ENCODE measurements at regions not wholly inside any gene's neighbourhood (a gene's known extent, or its start where the extent isn't known, plus 50 kb on each side); places are given as distances from the start of the nearest gene placed in this dataset.

DNA sequence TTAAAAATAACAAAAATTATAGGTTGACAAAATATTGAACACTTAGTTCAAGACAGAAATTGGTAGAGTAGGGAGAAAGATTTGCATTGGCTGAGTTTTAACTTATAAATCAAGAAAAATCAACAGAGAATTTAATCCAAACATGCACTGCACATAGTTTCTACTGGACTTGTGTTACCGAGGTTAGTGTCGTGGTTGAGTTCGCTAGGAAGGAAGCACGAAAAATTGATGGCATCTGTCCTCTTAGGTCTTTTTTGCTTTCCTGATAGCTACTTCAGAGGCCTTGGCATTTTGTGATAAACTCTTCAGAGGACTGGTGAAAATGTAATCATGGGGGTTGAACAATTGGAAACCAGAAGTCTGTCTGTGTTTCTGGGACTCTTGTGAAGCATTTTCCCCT, 392.9 kb downstream of the NUAK1 start:
- no peak for DNase-seq
- no peak overlapping the region for H3K4me3 ChIP-seq
- no peaks in the 10 kb centered on the region for H3K36me3 ChIP-seq
- TF ChIP-seq POLR2A (IDR thresholded peaks at IDR 0.05) (no peak), EP300 (IDR thresholded peaks at IDR 0.05) (no peak), POLR2AphosphoS5 (IDR thresholded peaks at IDR 0.05) (no peak)
- TF ChIP-seq, protein P1, sequence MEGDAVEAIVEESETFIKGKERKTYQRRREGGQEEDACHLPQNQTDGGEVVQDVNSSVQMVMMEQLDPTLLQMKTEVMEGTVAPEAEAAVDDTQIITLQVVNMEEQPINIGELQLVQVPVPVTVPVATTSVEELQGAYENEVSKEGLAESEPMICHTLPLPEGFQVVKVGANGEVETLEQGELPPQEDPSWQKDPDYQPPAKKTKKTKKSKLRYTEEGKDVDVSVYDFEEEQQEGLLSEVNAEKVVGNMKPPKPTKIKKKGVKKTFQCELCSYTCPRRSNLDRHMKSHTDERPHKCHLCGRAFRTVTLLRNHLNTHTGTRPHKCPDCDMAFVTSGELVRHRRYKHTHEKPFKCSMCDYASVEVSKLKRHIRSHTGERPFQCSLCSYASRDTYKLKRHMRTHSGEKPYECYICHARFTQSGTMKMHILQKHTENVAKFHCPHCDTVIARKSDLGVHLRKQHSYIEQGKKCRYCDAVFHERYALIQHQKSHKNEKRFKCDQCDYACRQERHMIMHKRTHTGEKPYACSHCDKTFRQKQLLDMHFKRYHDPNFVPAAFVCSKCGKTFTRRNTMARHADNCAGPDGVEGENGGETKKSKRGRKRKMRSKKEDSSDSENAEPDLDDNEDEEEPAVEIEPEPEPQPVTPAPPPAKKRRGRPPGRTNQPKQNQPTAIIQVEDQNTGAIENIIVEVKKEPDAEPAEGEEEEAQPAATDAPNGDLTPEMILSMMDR (IDR thresholded peaks at IDR 0.05), result no peak
- H3K9me3 ChIP-seq, result no peaks in the 10 kb centered on the region
- H3K4me1 ChIP-seq, result peaks cover 6 to 10% (median 7%) of the 10 kb centered on the region in 4 donors
- 72 to 84% methylated on average over 4 of the region's 4 CpGs for WGBS, 2 donors
- no peak overlapping the region for H3K27ac ChIP-seq
- H3K27me3 ChIP-seq, result no peaks in the 10 kb centered on the region
- ATAC-seq (ENCODE audit: low FRiP score in 2 of 2), result no peak

DNA sequence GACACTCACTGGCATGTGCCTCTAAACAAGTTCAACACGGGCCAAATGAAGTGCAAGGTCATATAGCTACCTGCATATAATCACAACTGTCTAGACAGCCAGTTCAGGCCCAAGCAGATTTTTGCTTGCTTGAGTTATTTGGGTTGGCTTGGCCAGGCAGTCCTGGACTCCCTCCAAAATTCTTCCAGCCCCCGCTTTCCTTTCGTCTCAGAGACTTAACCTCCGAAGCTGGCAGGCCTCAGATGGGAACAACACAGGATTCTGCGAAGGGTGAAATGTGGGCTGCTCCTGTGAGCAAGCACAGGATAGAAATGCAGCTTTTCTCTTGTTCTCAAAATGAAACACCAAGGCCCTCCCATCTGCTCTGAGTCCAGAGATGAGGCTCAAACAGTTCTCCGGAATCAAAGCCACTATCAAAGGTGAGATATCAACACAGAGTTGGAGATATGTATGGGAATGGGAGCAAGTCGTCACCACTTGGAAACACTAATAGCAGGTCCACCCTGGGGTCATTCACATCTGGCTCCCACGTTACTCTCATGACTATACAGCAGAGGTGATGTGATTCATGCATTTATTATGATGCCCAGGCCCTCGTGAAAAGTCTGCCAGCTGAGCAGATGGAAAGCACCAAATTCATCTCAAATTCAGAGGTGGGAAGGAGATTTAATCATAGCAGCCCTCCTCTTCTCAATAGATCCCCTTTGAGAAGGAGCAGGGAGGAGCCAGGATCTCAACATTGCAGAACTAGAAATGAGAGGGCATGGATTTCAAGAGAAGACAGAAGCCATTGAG, 389.8 kb downstream of the NUAK1 start:
- 63 to 67% methylated on average over 9 of the region's 9 CpGs for WGBS, 2 donors
- Histone ChIP-seq H3K9me3 (no peaks in the 10 kb centered on the region), H3K27me3 (no peaks in the 10 kb centered on the region), H3K4me3 (no peak overlapping the region), H3K27ac (no peak overlapping the region), H3K36me3 (no peaks in the 10 kb centered on the region), H3K4me1 (no peaks in the 10 kb centered on the region)
- DNase-seq (no peak), ATAC-seq (ENCODE audit: low FRiP score in 2 of 2) (peak in 1 of 2 donors; percentile 29)
- TF ChIP-seq, protein P1 (IDR thresholded peaks at IDR 0.05), result no peak
- no peak for TF ChIP-seq EP300 (IDR thresholded peaks at IDR 0.05)
- no peak for TF ChIP-seq POLR2AphosphoS5 (IDR thresholded peaks at IDR 0.05)
- TF ChIP-seq POLR2A (IDR thresholded peaks at IDR 0.05), result no peak

- DNase-seq, result no peak
- H3K4me1 ChIP-seq, result no peaks in the 10 kb centered on the region
- no peaks in the 10 kb centered on the region for H3K36me3 ChIP-seq
- no peak for ATAC-seq (ENCODE audit: low FRiP score in 2 of 2)
- H3K4me3 ChIP-seq, result no peak overlapping the region
- no peak overlapping the region for H3K27ac ChIP-seq
- WGBS, 2 donors, result 84 to 96% methylated on average over 2 of the region's 2 CpGs
- H3K27me3 ChIP-seq, result no peaks in the 10 kb centered on the region
- no peak for TF ChIP-seq EP300 (IDR thresholded peaks at IDR 0.05)
- TF ChIP-seq POLR2A (IDR thresholded peaks at IDR 0.05), result no peak
- TF ChIP-seq, protein P1 (IDR thresholded peaks at IDR 0.05), result no peak
- TF ChIP-seq POLR2AphosphoS5 (IDR thresholded peaks at IDR 0.05), result no peak
- H3K9me3 ChIP-seq, result no peaks in the 10 kb centered on the region
Observed at GRCh38 chr12:105750096-105750495, 388.7 kb downstream of the NUAK1 start.

GRCh38 chr12:105754313-105754712, 384.4 kb downstream of the NUAK1 start:
- Histone ChIP-seq H3K36me3 (no peaks in the 10 kb centered on the region), H3K27me3 (no peaks in the 10 kb centered on the region), H3K9me3 (no peaks in the 10 kb centered on the region), H3K27ac (no peak overlapping the region), H3K4me1 (no peaks in the 10 kb centered on the region), H3K4me3 (no peak overlapping the region)
- WGBS, 2 donors, result 88 to 90% methylated on average over 4 to 8 of the region's 8 CpGs
- ATAC-seq (ENCODE audit: low FRiP score in 2 of 2) (no peak), DNase-seq (peak in 1 of 2 donors; percentile 8)
- TF ChIP-seq, protein P1 (IDR thresholded peaks at IDR 0.05), result no peak
- no peak for TF ChIP-seq POLR2AphosphoS5 (IDR thresholded peaks at IDR 0.05)
- no peak for TF ChIP-seq POLR2A (IDR thresholded peaks at IDR 0.05)
- no peak for TF ChIP-seq EP300 (IDR thresholded peaks at IDR 0.05)

DNA sequence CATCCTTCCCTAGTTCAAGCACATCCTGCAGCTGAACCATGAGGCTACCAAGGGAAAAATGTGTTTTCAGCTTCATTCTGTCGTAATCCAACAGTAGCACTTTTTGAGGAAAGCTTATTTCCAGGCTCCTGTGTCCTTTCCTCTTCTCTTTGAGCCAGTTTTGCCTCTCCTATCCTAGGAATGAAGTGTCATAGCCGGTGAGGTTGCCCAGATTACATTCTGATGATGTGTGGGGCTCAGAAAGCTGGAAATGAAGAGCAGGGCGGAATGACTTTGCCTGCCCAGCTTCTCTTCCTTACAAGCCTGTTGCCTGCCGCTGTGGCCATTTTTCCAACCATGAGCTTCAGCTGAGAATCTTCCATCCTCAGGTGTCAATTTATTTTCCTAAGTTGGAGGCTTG, 381.8 kb downstream of the NUAK1 start:
- no peaks in the 10 kb centered on the region for H3K9me3 ChIP-seq
- H3K4me3 ChIP-seq, result no peak overlapping the region
- peaks cover 0 to 4% (median 0%) of the 10 kb centered on the region in 4 donors for H3K4me1 ChIP-seq
- no peak overlapping the region for H3K27ac ChIP-seq
- ATAC-seq (ENCODE audit: low FRiP score in 2 of 2) (no peak), DNase-seq (no peak)
- no peak for TF ChIP-seq POLR2AphosphoS5 (IDR thresholded peaks at IDR 0.05)
- no peak for TF ChIP-seq POLR2A (IDR thresholded peaks at IDR 0.05)
- TF ChIP-seq, protein P1 (IDR thresholded peaks at IDR 0.05), result no peak
- no peak for TF ChIP-seq EP300 (IDR thresholded peaks at IDR 0.05)
- no peaks in the 10 kb centered on the region for H3K27me3 ChIP-seq
- 62 to 78% methylated on average over 4 of the region's 4 CpGs for WGBS, 2 donors
- H3K36me3 ChIP-seq, result no peaks in the 10 kb centered on the region

Data from upper lobe of left lung (tissue), 6 donors.